NOMO-1 (cell line): ENCODE measurements at regions not wholly inside any gene's neighbourhood (a gene's known extent, or its start where the extent isn't known, plus 50 kb on each side); places are given as distances from the start of the nearest gene placed in this dataset.
"Not testable (repeated sequence)": the region's sequence is repeated elsewhere in the genome, so short reads cannot be mapped to it uniquely, and the experiment has no call there.

Experiments used
- DNase-seq, 2 experiments: peaks; one replicate each; lab custom pipeline; 2025; ENCODE audit not compliant: unreplicated experiment in 2 of 2; lab: John Stamatoyannopoulos, UW

- no peak for DNase-seq
Observed at GRCh38 chr2:235430366-235431083, 63.3 kb upstream of the AGAP1 start.

GRCh38 chr2:235432741-235433520, 60.9 kb upstream of the AGAP1 start:
- DNase-seq, result no peak

- peak in 1 of 2 experiments; percentile 2 for DNase-seq
Observed at GRCh38 chr2:235433860-235434259, 60.0 kb upstream of the AGAP1 start.

- DNase-seq, result no peak
Observed at GRCh38 chr2:235439959-235440662, 53.7 kb upstream of the AGAP1 start.

GRCh38 chr2:235443580-235443979, 50.3 kb upstream of the AGAP1 start:
- DNase-seq, result not testable (repeated sequence)
